ENCODE measurements at regions not wholly inside any gene's neighbourhood (a gene's known extent, or its start where the extent isn't known, plus 50 kb on each side); places are given as distances from the start of the nearest gene placed in this dataset.
"Not testable (repeated sequence)": the region's sequence is repeated elsewhere in the genome, so short reads cannot be mapped to it uniquely, and the experiment has no call there.

- CTCF ChIA-PET, result no interaction called here
- H3K4me3 Mint-ChIP-seq, result no peak overlapping the region
Measured at GRCh38 chr5:57983426-57983825, 476.5 kb downstream of the PLK2 start.

GRCh38 chr5:57979671-57980070, 480.2 kb downstream of the PLK2 start:
- no peaks in the 10 kb centered on the region for H3K27me3 Mint-ChIP-seq
- H3K27ac Mint-ChIP-seq, result no peak overlapping the region
- H3K36me3 Mint-ChIP-seq, result no peaks in the 10 kb centered on the region
- CTCF ChIA-PET, result no interaction called here
- DNase-seq, result no peak
- no peaks in the 10 kb centered on the region for H3K9me3 Mint-ChIP-seq
- H3K4me3 Mint-ChIP-seq, result no peak overlapping the region
- no peaks in the 10 kb centered on the region for H3K4me1 Mint-ChIP-seq

More at GRCh38 chr5:57983426-57983825, 476.5 kb downstream of the PLK2 start:
- Mint-ChIP-seq H3K27ac (no peak overlapping the region), H3K4me1 (no peaks in the 10 kb centered on the region), H3K9me3 (no peaks in the 10 kb centered on the region), H3K36me3 (no peaks in the 10 kb centered on the region), H3K27me3 (no peaks in the 10 kb centered on the region)
- DNase-seq, result no peak

DNA sequence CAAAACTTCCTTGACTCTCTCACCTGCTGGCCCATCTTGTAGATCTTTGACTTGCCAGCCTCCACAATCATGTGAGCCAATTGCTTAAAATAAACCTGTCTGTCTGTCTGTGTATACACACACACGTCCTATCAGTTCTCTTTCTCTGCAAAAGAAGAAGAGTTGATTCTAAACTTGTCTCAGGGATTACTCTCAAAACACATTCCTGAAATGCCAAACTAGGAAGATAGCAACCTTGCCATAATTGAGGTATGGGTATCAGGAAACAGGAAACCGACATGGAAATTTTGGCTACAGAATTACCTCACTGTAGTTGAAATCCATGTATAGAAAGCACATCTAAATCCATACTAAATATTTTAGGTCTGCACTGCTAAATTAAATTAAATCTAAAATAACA, 483.4 kb downstream of the PLK2 start:
- no peak overlapping the region for H3K27ac Mint-ChIP-seq
- H3K9me3 Mint-ChIP-seq, result no peaks in the 10 kb centered on the region
- CTCF ChIA-PET, result no interaction called here
- no peaks in the 10 kb centered on the region for H3K27me3 Mint-ChIP-seq
- no peaks in the 10 kb centered on the region for H3K36me3 Mint-ChIP-seq
- H3K4me1 Mint-ChIP-seq, result no peaks in the 10 kb centered on the region
- no peak for DNase-seq
- H3K4me3 Mint-ChIP-seq, result no peak overlapping the region

DNA sequence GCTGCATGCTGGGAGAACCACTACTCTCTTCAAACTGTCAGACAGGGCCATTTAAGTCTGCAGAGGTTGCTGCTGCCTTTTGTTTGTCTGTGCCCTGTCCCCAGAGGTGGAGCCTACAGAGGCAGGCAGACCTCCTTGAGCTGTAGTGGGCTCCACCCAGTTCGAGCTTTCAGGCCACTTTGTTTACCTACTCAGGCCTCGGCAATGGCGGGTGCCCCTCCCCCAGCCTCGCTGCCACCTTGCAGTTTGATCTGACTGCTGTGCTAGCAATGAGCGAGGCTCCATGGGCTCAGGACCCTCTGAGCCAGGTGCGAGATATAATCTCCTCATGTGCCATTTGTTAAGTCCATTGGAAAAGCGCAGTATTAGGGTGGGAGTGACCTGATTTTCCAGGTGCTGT, 487.8 kb downstream of the PLK2 start:
- H3K4me1 Mint-ChIP-seq, H3K27me3 Mint-ChIP-seq, H3K9me3 Mint-ChIP-seq, H3K36me3 Mint-ChIP-seq, DNase-seq, CTCF ChIA-PET, H3K4me3 Mint-ChIP-seq, H3K27ac Mint-ChIP-seq: not testable (repeated sequence)

DNA sequence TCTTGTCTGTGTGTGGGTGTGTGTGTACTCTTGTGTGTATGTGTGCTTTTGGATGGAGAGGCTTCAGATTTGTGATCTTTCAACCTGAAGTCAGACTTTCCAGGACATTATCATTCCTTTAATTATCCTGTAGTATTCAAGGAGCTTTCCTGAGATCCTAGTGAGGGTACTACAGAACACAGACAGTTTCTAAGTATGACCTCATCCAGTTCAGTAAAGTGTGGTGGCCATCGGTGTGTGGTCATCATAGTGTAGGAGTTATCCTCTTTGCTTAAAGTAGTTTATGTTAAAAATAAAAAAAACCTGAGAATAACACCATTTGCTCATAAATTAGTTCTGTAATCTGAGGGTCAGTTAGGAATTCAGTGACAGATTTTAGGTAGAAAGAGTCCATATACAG, 478.0 kb upstream of the ACTBL2 start:
- H3K4me3 Mint-ChIP-seq, result no peak overlapping the region
- no peaks in the 10 kb centered on the region for H3K4me1 Mint-ChIP-seq
- peaks cover 5% of the 10 kb centered on the region for H3K9me3 Mint-ChIP-seq
- DNase-seq, result no peak
- H3K36me3 Mint-ChIP-seq, result no peaks in the 10 kb centered on the region
- no peak overlapping the region for H3K27ac Mint-ChIP-seq
- CTCF ChIA-PET, result no interaction called here
- no peaks in the 10 kb centered on the region for H3K27me3 Mint-ChIP-seq

DNA sequence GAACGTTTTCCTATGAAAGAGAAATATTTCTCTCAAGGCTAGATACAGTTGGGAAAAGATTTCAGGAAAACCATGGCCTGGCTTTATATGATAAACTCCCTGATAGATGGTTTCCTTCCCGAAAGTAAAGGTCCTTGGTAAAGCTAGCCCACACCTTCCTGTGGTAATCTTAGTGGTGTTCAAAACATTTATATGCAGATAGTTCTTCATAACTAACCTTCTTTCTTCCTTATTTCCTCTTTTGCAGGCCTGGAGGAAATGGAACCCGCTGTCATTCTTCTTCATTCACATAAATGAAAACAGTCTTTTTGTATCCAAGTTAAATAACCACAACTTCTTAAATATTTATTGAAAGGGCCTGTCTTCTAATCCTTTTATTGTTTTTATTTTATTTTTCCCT, 474.0 kb upstream of the ACTBL2 start:
- Mint-ChIP-seq H3K27ac (no peak overlapping the region), H3K27me3 (no peaks in the 10 kb centered on the region), H3K4me3 (no peak overlapping the region), H3K9me3 (no peaks in the 10 kb centered on the region), H3K36me3 (no peaks in the 10 kb centered on the region), H3K4me1 (no peaks in the 10 kb centered on the region)
- DNase-seq, result no peak
- CTCF ChIA-PET, result no interaction called here

- Mint-ChIP-seq H3K27ac (no peak overlapping the region), H3K9me3 (no peaks in the 10 kb centered on the region), H3K36me3 (no peaks in the 10 kb centered on the region), H3K4me3 (no peak overlapping the region), H3K27me3 (no peaks in the 10 kb centered on the region), H3K4me1 (no peaks in the 10 kb centered on the region)
- CTCF ChIA-PET, result no interaction called here
- DNase-seq, result no peak
Measured at GRCh38 chr5:57955511-57955910, 472.9 kb upstream of the ACTBL2 start.

DNA sequence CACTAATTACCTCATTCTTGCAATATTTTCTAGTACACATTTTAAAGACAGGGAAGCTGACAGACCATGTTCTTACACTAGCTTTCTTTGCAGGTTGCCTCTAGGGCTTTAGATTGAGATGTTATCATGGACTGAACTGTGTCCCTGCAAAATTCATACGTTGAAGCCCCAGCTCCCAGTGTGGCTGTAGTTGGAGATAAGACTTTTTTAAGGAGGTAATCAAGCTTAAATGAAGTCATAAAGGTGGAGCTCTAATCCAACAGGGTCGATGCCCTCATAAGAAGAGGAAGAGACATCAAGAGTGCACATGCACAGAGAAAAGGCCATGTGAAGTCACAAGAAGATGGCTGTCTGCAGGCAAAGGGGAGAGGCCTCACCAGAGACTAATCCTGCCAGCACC, 471.2 kb upstream of the ACTBL2 start:
- CTCF ChIA-PET, result no interaction called here
- H3K36me3 Mint-ChIP-seq, result no peaks in the 10 kb centered on the region
- H3K4me3 Mint-ChIP-seq, result no peak overlapping the region
- no peaks in the 10 kb centered on the region for H3K27me3 Mint-ChIP-seq
- DNase-seq, result no peak
- no peaks in the 10 kb centered on the region for H3K9me3 Mint-ChIP-seq
- no peaks in the 10 kb centered on the region for H3K4me1 Mint-ChIP-seq
- H3K27ac Mint-ChIP-seq, result no peak overlapping the region

DNA sequence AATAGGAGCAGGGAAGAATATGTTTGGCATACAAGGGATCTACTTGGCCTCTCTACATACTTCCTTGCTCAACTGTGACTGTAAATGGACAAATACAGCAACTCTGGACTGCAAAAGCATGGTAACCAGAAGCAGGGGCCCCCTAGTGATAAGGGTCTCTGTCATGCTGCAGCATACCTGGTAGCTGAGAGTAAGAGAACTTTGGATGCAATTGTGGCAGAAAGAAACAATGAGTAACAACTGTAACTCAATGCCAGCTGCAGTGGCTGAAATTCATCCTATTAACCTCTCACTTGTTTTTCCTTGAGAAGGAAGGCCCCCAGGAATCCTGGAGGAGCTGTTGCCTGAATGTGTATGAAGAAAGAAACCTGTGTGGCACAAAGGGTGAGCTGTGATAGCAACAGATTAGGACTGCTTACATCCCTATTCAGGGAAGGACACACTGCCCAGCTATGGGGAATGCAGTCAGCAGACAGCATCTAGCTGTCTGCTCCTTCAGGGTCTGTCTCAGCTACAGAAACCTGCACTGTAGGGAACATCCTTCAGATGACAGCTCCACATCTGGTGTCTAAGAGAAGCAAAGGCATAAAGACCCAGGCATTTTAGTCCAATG, 468.1 kb upstream of the ACTBL2 start:
- Mint-ChIP-seq H3K27me3 (no peaks in the 10 kb centered on the region), H3K36me3 (no peaks in the 10 kb centered on the region), H3K4me1 (no peaks in the 10 kb centered on the region), H3K4me3 (no peak overlapping the region), H3K9me3 (no peaks in the 10 kb centered on the region), H3K27ac (no peak overlapping the region)
- CTCF ChIA-PET, result no interaction called here
- DNase-seq, result no peak

- H3K27ac Mint-ChIP-seq, result no peak overlapping the region
- H3K4me3 Mint-ChIP-seq, result no peak overlapping the region
- CTCF ChIA-PET, result no interaction called here
- H3K9me3 Mint-ChIP-seq, result peaks cover 1% of the 10 kb centered on the region
- H3K27me3 Mint-ChIP-seq, result no peaks in the 10 kb centered on the region
- no peaks in the 10 kb centered on the region for H3K36me3 Mint-ChIP-seq
- DNase-seq, result no peak
- no peaks in the 10 kb centered on the region for H3K4me1 Mint-ChIP-seq
Measured at GRCh38 chr5:57948091-57948490, 465.5 kb upstream of the ACTBL2 start.

- no peaks in the 10 kb centered on the region for H3K27me3 Mint-ChIP-seq
- H3K9me3 Mint-ChIP-seq, result peaks cover 1% of the 10 kb centered on the region
- DNase-seq, result no peak
- CTCF ChIA-PET, result no interaction called here
- no peak overlapping the region for H3K27ac Mint-ChIP-seq
- no peaks in the 10 kb centered on the region for H3K4me1 Mint-ChIP-seq
- no peaks in the 10 kb centered on the region for H3K36me3 Mint-ChIP-seq
- H3K4me3 Mint-ChIP-seq, result no peak overlapping the region
Measured at GRCh38 chr5:57947181-57947580, 464.6 kb upstream of the ACTBL2 start.

GRCh38 chr5:57940879-57941278, 458.3 kb upstream of the ACTBL2 start:
- CTCF ChIA-PET, result no interaction called here
- H3K27me3 Mint-ChIP-seq, result no peaks in the 10 kb centered on the region
- H3K36me3 Mint-ChIP-seq, result no peaks in the 10 kb centered on the region
- no peak for DNase-seq
- H3K4me3 Mint-ChIP-seq, result no peak overlapping the region
- no peaks in the 10 kb centered on the region for H3K4me1 Mint-ChIP-seq
- no peak overlapping the region for H3K27ac Mint-ChIP-seq
- peaks cover 1% of the 10 kb centered on the region for H3K9me3 Mint-ChIP-seq

DNA sequence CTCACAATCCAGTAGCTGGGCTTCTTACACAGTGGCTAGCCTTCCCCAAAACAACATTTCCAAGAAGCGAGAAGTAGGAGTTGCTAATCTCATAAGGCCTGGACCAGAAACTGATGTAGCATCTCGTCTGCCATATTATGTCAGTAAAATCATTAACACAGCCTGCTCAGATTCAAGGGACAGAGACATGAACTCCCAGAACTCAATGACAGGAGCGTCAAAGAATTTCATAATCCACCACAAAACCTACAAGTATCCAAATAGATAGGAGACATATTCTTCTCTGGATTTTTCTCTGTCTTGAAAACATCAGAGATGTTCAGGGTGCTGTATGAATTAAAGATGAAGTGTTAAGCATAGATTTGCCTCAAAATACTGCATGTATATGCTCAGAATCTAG, 457.6 kb upstream of the ACTBL2 start:
- Mint-ChIP-seq H3K27ac (no peak overlapping the region), H3K9me3 (peaks cover 1% of the 10 kb centered on the region), H3K27me3 (no peaks in the 10 kb centered on the region), H3K4me3 (no peak overlapping the region), H3K4me1 (no peaks in the 10 kb centered on the region), H3K36me3 (no peaks in the 10 kb centered on the region)
- DNase-seq, result no peak
- CTCF ChIA-PET, result no interaction called here

DNA sequence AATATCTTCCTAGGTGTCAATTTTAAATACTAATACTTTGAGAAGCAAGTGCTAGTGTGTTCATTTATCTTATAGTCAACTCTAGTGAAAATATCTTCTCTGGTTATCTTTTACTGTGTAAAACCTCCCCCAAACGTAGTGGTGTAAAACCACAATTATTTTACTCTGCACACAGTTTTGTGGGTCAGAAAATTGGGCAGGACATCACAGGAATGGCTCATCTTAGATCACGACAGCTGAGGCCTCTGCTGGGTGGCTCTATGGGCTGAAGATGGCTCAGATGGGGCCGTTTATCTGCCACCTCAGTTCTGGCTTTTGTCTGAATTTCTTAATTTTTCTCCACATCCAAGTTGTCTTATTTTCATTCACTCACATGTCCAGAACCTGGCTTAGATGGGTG, 457.2 kb upstream of the ACTBL2 start:
- no peaks in the 10 kb centered on the region for H3K27me3 Mint-ChIP-seq
- no peak overlapping the region for H3K4me3 Mint-ChIP-seq
- CTCF ChIA-PET, result no interaction called here
- H3K4me1 Mint-ChIP-seq, result no peaks in the 10 kb centered on the region
- H3K9me3 Mint-ChIP-seq, result peaks cover 1% of the 10 kb centered on the region
- H3K36me3 Mint-ChIP-seq, result no peaks in the 10 kb centered on the region
- H3K27ac Mint-ChIP-seq, result no peak overlapping the region
- DNase-seq, result no peak

- Mint-ChIP-seq H3K36me3 (no peaks in the 10 kb centered on the region), H3K9me3 (no peaks in the 10 kb centered on the region), H3K4me3 (no peak overlapping the region), H3K27ac (no peak overlapping the region), H3K27me3 (no peaks in the 10 kb centered on the region), H3K4me1 (no peaks in the 10 kb centered on the region)
- CTCF ChIA-PET, result no interaction called here
- no peak for DNase-seq
Measured at GRCh38 chr5:57939335-57939734, 456.7 kb upstream of the ACTBL2 start.

GRCh38 chr5:57938174-57938557, 455.6 kb upstream of the ACTBL2 start:
- Mint-ChIP-seq H3K27ac (no peak overlapping the region), H3K9me3 (no peaks in the 10 kb centered on the region), H3K4me1 (no peaks in the 10 kb centered on the region), H3K36me3 (no peaks in the 10 kb centered on the region), H3K4me3 (no peak overlapping the region), H3K27me3 (no peaks in the 10 kb centered on the region)
- CTCF ChIA-PET, result no interaction called here
- DNase-seq, result no peak

All from activated naive CD4-positive, alpha-beta T cell treated with anti-CD3 and anti-CD28 coated beads, Interleukin-2, amount 10 ng/mL, durations not matched to agents 7 days and 5 days (primary cell).